NCI-H460 (cell line): ENCODE measurements at regions not wholly inside any gene's neighbourhood (a gene's known extent, or its start where the extent isn't known, plus 50 kb on each side); places are given as distances from the start of the nearest gene placed in this dataset.

Experiments used
- DNase-seq: peaks from one replicate; pipeline ENCODE4 v3.0.0-alpha.2; 2016; ENCODE audit warnings: low read depth; ENCODE audit errors: extremely low read depth

GRCh38 chr10:10293481-10293951 lies 724.2 kb upstream of the CELF2 start:
- no peak for DNase-seq

- DNase-seq: no peak
Measured at GRCh38 chr10:10294184-10294880, 723.3 kb upstream of the CELF2 start.

- no peak for DNase-seq
Measured at GRCh38 chr10:10294881-10295529, 722.7 kb upstream of the CELF2 start.

- DNase-seq: no peak
Measured at GRCh38 chr10:10295537-10295936, 722.1 kb upstream of the CELF2 start.

GRCh38 chr10:10302689-10303088 lies 715.0 kb upstream of the CELF2 start:
- no peak for DNase-seq

- DNase-seq: no peak
Measured at GRCh38 chr10:10307036-10307435, 710.6 kb upstream of the CELF2 start.

- DNase-seq: no peak
Measured at GRCh38 chr10:10307551-10307950, 710.1 kb upstream of the CELF2 start.

- no peak for DNase-seq
Measured at GRCh38 chr10:10310498-10310897, 707.2 kb upstream of the CELF2 start.

GRCh38 chr10:10311966-10312365 lies 705.7 kb upstream of the CELF2 start:
- no peak for DNase-seq

- peak; percentile 9 for DNase-seq
Measured at GRCh38 chr10:10313149-10313835, 704.4 kb upstream of the CELF2 start.

- DNase-seq: no peak
Measured at GRCh38 chr10:10314626-10315025, 703.0 kb upstream of the CELF2 start.

GRCh38 chr10:10315989-10316388 lies 701.7 kb upstream of the CELF2 start:
- no peak for DNase-seq

GRCh38 chr10:10317151-10317550 lies 700.5 kb upstream of the CELF2 start:
- no peak for DNase-seq

GRCh38 chr10:10318856-10319255 lies 698.8 kb upstream of the CELF2 start:
- DNase-seq: no peak

- no peak for DNase-seq
Measured at GRCh38 chr10:10320956-10321355, 696.7 kb upstream of the CELF2 start.

GRCh38 chr10:10326116-10326515 lies 691.6 kb upstream of the CELF2 start:
- DNase-seq: peak; percentile 71

- DNase-seq: no peak
Measured at GRCh38 chr10:10327934-10328333, 689.7 kb upstream of the CELF2 start.

- peak; percentile 8 for DNase-seq
Measured at GRCh38 chr10:10330418-10330817, 687.3 kb upstream of the CELF2 start.

- DNase-seq: no peak
Measured at GRCh38 chr10:10332786-10333185, 684.9 kb upstream of the CELF2 start.

GRCh38 chr10:10333622-10334021 lies 684.0 kb upstream of the CELF2 start:
- no peak for DNase-seq

GRCh38 chr10:10338339-10338738 lies 679.3 kb upstream of the CELF2 start:
- no peak for DNase-seq
